Adrenal gland (tissue), 9 donors: ENCODE measurements at regions not wholly inside any gene's neighbourhood (a gene's known extent, or its start where the extent isn't known, plus 50 kb on each side); places are given as distances from the start of the nearest gene placed in this dataset.

ENCODE experiments used
- DNase-seq, 7 donors: peaks; one replicate each; pipeline ENCODE4 v3.0.0-alpha.2; 2019 to 2020
- H3K27ac ChIP-seq, 5 donors: fragments of 200-600 bp; sonication (generic) in 4 of 5; 1 replicate in 3 of 5; 2 replicates in 2 of 5; pipeline versions ENCODE4 v1.5.1 to v1.8.0; 2016 to 2020; ENCODE audit warnings: mild to moderate bottlenecking in 1 of 5
- H3K27me3 ChIP-seq: fragments of 200-600 bp; 2 replicates; pipeline ENCODE4 v1.8.0; 2021
- H3K36me3 ChIP-seq, 2 donors: fragments of 200-600 bp; replicated peaks in 1 of 2; 1 replicate in 1 of 2; 2 replicates in 1 of 2; pipeline versions ENCODE4 v1.5.1 to v1.8.0; 2018 to 2022
- H3K4me1 ChIP-seq, 2 donors: fragments of 200-600 bp; replicated peaks in 1 of 2; 1 replicate in 1 of 2; 2 replicates in 1 of 2; pipeline versions ENCODE4 v1.5.1 to v1.8.0; 2018 to 2021
- H3K4me3 ChIP-seq, 4 donors: fragments of 200-600 bp; sonication (generic) in 3 of 4; one replicate each; pipeline ENCODE4 v1.5.1; 2016 to 2018
- H3K9me3 ChIP-seq, 3 donors: fragments of 200-600 bp; sonication (generic) in 1 of 3; replicated peaks in 1 of 3; 1 replicate in 2 of 3; 2 replicates in 1 of 3; pipeline versions ENCODE4 v1.5.1 to v1.8.0; 2016 to 2021
- POLR2A ChIP-seq, 2 donors: fragments of 450-650 bp; IDR thresholded peaks; one replicate each; pipeline ENCODE4 v1.6.1; 2017; ENCODE audit warnings: antibody characterized with exemption in 2 of 2, mild to moderate bottlenecking in 2 of 2, moderate library complexity in 1 of 2
- WGBS, 4 donors: extraction: QIAGEN DNeasy Blood & Tissue Kit in 2 of 4; methylation state at CpG; one replicate each; pipeline versions ENCODE4 v1.1.5 to v1.1.7; 2013 to 2017; 5-methylcytosine and 5-hydroxymethylcytosine counted together
- intact Hi-C, 2 donors: fragments of 100-400 bp; cut with DNase I; formaldehyde crosslinking; loops; one replicate each; pipeline versions ENCODE4 v1.14.1 to v1.15.0; 2022 to 2023
- TF ChIP-seq, protein P1 (sequence below), 6 experiments: fragments of 450-650 bp in 4 of 6; fragments of 200-600 bp in 2 of 6; sonication (generic) in 1 of 6; IDR thresholded peaks; 1 replicate in 5 of 6; 2 replicates in 1 of 6; pipeline versions ENCODE4 v1.5.1 to v1.8.0; 2016 to 2021; ENCODE audit warnings: antibody characterized with exemption in 6 of 6, mild to moderate bottlenecking in 2 of 6, moderate library complexity in 1 of 6
- donor health status: healthy with polysubstance abuse.
- donor health status: Bipolar disorder and iron deficiency.
- donor health status: DM: yes; HTN: yes; CAD: no.
- donor health status: DM: no; HTN: no; CAD: no.
- donor health status: DM: no; HTN: no; CAD: no.

DNA sequence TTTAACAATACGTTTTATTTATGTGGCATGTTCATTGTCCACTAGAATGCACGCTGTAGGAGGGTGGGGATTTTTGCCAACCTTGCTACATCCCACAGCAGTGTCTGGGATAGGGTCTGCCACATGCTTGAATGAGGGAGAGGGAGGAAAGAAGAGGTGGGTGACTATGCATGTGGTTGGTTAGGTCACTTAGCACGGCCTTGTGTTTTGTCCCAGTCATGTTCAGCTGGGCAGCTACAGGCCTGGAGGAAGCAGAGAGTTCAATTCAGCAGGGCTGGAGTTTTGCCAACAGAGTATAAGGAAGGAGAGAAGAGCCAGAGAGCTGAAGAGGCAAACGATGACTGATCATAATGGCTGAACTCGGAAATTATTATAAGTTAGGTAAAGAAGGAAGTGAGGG is 268.4 kb upstream of the NSMCE3 start:
- intact Hi-C loops, result no loop called here
- Histone ChIP-seq H3K4me1 (no peaks in the 10 kb centered on the region), H3K27ac (no peak overlapping the region), H3K4me3 (no peak overlapping the region), H3K36me3 (no peaks in the 10 kb centered on the region), H3K27me3 (no peaks in the 10 kb centered on the region), H3K9me3 (no peaks in the 10 kb centered on the region)
- 52 to 54% (median 53%) methylated on average over 5 of the region's 5 CpGs for WGBS, 4 donors
- peak in 1 of 7 donors; percentile 12 for DNase-seq
- no peak for TF ChIP-seq POLR2A (IDR thresholded peaks at IDR 0.05)

DNA sequence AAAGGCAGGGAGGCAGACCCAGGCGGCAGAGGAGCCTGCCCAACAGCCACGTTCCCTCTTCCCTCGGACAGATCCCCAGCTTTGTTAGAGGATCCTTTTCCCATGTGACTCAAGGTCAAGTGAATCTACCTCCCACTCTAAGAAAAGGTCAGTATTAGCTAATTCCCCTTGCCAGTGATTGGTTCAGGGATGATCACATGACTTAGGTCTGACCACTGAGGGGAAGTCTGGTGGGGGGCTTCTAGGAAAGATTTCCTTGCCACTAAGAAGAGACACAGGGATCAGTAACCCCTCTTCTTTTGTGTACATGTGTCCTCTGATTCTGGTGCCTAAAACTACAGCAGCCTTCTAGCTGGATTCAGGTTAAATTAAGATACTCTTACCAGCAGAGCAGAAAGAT is 266.3 kb upstream of the NSMCE3 start:
- Histone ChIP-seq H3K36me3 (no peaks in the 10 kb centered on the region), H3K4me1 (no peaks in the 10 kb centered on the region), H3K4me3 (no peak overlapping the region), H3K9me3 (no peaks in the 10 kb centered on the region), H3K27me3 (no peaks in the 10 kb centered on the region), H3K27ac (no peak overlapping the region)
- DNase-seq, result no peak
- WGBS, 4 donors, result 64 to 66% (median 64%) methylated on average over 3 of the region's 3 CpGs; no CpG with 5 or more reads in 1 of the 4 donors
- TF ChIP-seq POLR2A (IDR thresholded peaks at IDR 0.05), result no peak
- TF ChIP-seq, protein P1, sequence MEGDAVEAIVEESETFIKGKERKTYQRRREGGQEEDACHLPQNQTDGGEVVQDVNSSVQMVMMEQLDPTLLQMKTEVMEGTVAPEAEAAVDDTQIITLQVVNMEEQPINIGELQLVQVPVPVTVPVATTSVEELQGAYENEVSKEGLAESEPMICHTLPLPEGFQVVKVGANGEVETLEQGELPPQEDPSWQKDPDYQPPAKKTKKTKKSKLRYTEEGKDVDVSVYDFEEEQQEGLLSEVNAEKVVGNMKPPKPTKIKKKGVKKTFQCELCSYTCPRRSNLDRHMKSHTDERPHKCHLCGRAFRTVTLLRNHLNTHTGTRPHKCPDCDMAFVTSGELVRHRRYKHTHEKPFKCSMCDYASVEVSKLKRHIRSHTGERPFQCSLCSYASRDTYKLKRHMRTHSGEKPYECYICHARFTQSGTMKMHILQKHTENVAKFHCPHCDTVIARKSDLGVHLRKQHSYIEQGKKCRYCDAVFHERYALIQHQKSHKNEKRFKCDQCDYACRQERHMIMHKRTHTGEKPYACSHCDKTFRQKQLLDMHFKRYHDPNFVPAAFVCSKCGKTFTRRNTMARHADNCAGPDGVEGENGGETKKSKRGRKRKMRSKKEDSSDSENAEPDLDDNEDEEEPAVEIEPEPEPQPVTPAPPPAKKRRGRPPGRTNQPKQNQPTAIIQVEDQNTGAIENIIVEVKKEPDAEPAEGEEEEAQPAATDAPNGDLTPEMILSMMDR (IDR thresholded peaks at IDR 0.05), result no peak
- intact Hi-C loops, result no loop called here

DNA sequence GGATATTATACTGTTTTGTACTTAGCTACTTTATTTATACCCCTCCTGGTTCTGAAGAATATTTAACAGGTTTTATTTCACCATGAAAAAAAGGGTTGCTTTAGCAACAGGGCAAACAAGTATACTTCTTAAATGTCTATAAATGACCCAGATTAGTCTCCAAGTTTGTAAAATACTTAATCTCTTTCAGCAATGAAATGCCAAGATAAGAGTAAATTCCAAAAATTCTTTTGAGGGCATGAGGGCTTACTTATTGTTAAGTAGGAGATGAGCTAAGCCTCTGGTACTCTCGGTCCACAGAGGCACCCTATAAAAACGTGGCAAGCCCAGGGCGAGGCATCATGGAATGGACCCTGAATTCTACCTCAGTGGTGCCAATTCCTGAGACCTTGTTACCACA is 264.8 kb upstream of the NSMCE3 start:
- DNase-seq, result no peak
- H3K27ac ChIP-seq, result no peak overlapping the region
- no peaks in the 10 kb centered on the region for H3K4me1 ChIP-seq
- H3K27me3 ChIP-seq, result no peaks in the 10 kb centered on the region
- TF ChIP-seq, protein P1 (IDR thresholded peaks at IDR 0.05), result no peak
- no peak for TF ChIP-seq POLR2A (IDR thresholded peaks at IDR 0.05)
- no peaks in the 10 kb centered on the region for H3K9me3 ChIP-seq
- 31 to 41% (median 35%) methylated on average over 3 of the region's 3 CpGs for WGBS, 4 donors
- intact Hi-C loops, result no loop called here
- H3K4me3 ChIP-seq, result no peak overlapping the region
- no peaks in the 10 kb centered on the region for H3K36me3 ChIP-seq

DNA sequence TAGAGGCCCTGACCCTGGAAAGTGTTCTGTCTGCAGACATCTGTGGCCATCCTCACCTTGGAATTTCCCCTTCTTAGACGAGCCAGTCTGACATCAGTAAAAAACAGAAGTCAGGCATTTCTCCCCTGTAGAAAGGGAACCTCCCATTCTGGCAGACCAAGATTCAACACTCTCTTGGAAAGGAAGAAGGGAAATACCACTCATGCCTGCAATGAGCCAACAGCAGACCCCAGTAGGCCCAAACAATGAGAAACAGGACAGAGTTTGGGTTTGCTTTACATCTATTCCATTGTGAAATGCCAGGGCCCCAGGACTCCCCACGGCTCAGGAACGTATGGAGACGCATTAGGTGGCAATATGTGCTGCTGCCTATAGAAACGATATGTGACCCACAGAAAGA is 264.0 kb upstream of the NSMCE3 start:
- H3K4me1 ChIP-seq, result no peaks in the 10 kb centered on the region
- H3K4me3 ChIP-seq, result no peak overlapping the region
- H3K36me3 ChIP-seq, result no peaks in the 10 kb centered on the region
- intact Hi-C loops, result no loop called here
- no peaks in the 10 kb centered on the region for H3K9me3 ChIP-seq
- no peak overlapping the region for H3K27ac ChIP-seq
- DNase-seq, result no peak
- WGBS, 4 donors, result 45 to 60% (median 56%) methylated on average over 5 of the region's 5 CpGs
- TF ChIP-seq, protein P1 (IDR thresholded peaks at IDR 0.05), result no peak
- TF ChIP-seq POLR2A (IDR thresholded peaks at IDR 0.05), result no peak
- H3K27me3 ChIP-seq, result no peaks in the 10 kb centered on the region

DNA sequence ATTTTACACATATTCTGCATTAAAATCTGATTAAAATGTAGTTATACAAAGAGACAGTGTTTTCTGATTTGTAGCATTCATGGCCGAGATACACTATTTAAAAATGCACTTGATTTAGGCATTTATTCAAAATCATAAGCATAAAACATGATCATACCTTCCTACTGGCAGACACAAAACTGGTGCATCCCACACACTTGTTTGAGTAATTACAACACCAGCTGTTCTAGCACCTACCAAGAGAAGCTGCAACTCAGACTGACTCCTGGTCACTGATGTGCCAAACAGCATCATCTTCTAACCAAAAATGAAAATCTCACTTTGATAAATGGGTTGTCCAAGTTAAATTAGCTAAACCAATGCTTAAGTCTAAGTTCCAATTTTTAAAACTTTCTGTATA is 262.7 kb upstream of the NSMCE3 start:
- no peak for DNase-seq
- no peaks in the 10 kb centered on the region for H3K4me1 ChIP-seq
- WGBS, 4 donors, result 66 to 77% (median 70%) methylated on average over 1 of the region's 1 CpG
- H3K9me3 ChIP-seq, result no peaks in the 10 kb centered on the region
- H3K36me3 ChIP-seq, result no peaks in the 10 kb centered on the region
- no peak for TF ChIP-seq POLR2A (IDR thresholded peaks at IDR 0.05)
- TF ChIP-seq, protein P1 (IDR thresholded peaks at IDR 0.05), result no peak
- no peaks in the 10 kb centered on the region for H3K27me3 ChIP-seq
- H3K27ac ChIP-seq, result no peak overlapping the region
- H3K4me3 ChIP-seq, result no peak overlapping the region
- intact Hi-C loops, result no loop called here
